PC-9 (cell line): ENCODE measurements at regions not wholly inside any gene's neighbourhood (a gene's known extent, or its start where the extent isn't known, plus 50 kb on each side); places are given as distances from the start of the nearest gene placed in this dataset.
A peak's percentile ranks its signal among the peaks of the same experiment; 100 is the strongest.

Experiments used
- BruUV-seq: library from RNA; stranded (reverse); fragments of 400-500 nt; replicated peaks from 2 replicates; lab custom pipeline; 2021; lab: Mats Ljungman, UMichigan
- CTCF ChIA-PET: fragments of 300-600 bp; sonication (Branson Sonifier 250); formaldehyde crosslinking; loops from one replicate; lab custom pipeline; 2022; ENCODE audit warnings: antibody characterized with exemption; lab: Charles Lee
- POLR2A ChIA-PET: fragments of 300-600 bp; sonication (Branson Sonifier 250); formaldehyde crosslinking; loops from one replicate; lab custom pipeline; 2022; ENCODE audit warnings: antibody characterized with exemption; ENCODE audit not compliant: unreplicated experiment; lab: Charles Lee
- DNase-seq, 2 experiments: peaks; one replicate each; pipeline versions ENCODE4 v3.0.0 to v3.0.0-alpha.2; 2015 to 2022; ENCODE audit warnings: mixed read lengths in 1 of 2
- H2AFZ ChIP-seq: fragments of 200-600 bp; sonication (generic); 2 replicates; pipeline ENCODE4 v1.8.1; 2017; ENCODE audit warnings: antibody characterized with exemption
- H3F3A ChIP-seq: fragments of 200-600 bp; sonication (generic); 2 replicates; pipeline ENCODE4 v1.8.1; 2017; ENCODE audit warnings: antibody characterized with exemption, mild to moderate bottlenecking, low read depth; ENCODE audit not compliant: insufficient read depth
- H3K27ac ChIP-seq: fragments of 200-600 bp; sonication (generic); 2 replicates; pipeline ENCODE4 v1.6.1; 2016; ENCODE audit warnings: mixed run types
- H3K27me3 ChIP-seq: fragments of 200-600 bp; sonication (generic); 2 replicates; pipeline ENCODE4 v1.6.1; 2016; ENCODE audit warnings: low read depth, mixed run types; ENCODE audit not compliant: insufficient read depth
- H3K36me3 ChIP-seq: fragments of 200-600 bp; sonication (generic); 2 replicates; pipeline ENCODE4 v1.6.1; 2016; ENCODE audit warnings: low read depth, mixed run types
- H3K4me1 ChIP-seq: fragments of 200-600 bp; sonication (generic); replicated peaks from 2 replicates; pipeline ENCODE4 v1.6.1; 2016; ENCODE audit warnings: mixed run types; ENCODE audit not compliant: insufficient read depth
- H3K4me2 ChIP-seq: fragments of 200-600 bp; sonication (generic); 2 replicates; pipeline ENCODE4 v1.6.1; 2017; ENCODE audit warnings: mixed run types
- H3K4me3 ChIP-seq: fragments of 200-600 bp; sonication (generic); 2 replicates; pipeline ENCODE4 v1.6.1; 2016; ENCODE audit warnings: mixed run types
- H3K79me2 ChIP-seq: fragments of 200-600 bp; sonication (generic); 2 replicates; pipeline ENCODE4 v1.6.1; 2017; ENCODE audit warnings: low read depth, mixed run types
- H3K9me2 ChIP-seq: fragments of 200-600 bp; sonication (generic); 2 replicates; pipeline ENCODE4 v1.8.1; 2017; ENCODE audit warnings: mild to moderate bottlenecking; ENCODE audit not compliant: insufficient read depth
- H3K9me3 ChIP-seq: fragments of 200-600 bp; sonication (generic); 2 replicates; pipeline ENCODE4 v1.8.1; 2016; ENCODE audit warnings: low read depth; ENCODE audit not compliant: insufficient read depth
- H4K20me1 ChIP-seq: fragments of 200-600 bp; sonication (generic); 2 replicates; pipeline ENCODE4 v1.8.1; 2017; ENCODE audit not compliant: insufficient read depth
- CTCF ChIP-seq: fragments of 200-600 bp; sonication (generic); conservative IDR thresholded peaks from 2 replicates; pipeline ENCODE4 v1.6.1; 2017; ENCODE audit warnings: mixed run types, antibody characterized with exemption, mild to moderate bottlenecking, moderate library complexity
- EZH2 ChIP-seq: fragments of 200-600 bp; sonication (generic); IDR thresholded peaks from 2 replicates; pipeline ENCODE4 v1.8.0; 2017; ENCODE audit warnings: antibody characterized with exemption, low read depth
- intact Hi-C: fragments of 100-400 bp; cut with micrococcal nuclease; formaldehyde crosslinking; loops from one replicate; pipeline ENCODE4 v1.10.0; 2022; ENCODE audit not compliant: unreplicated experiment

GRCh38 chrX:108947205-108947604 is 210.8 kb upstream of the IRS4 start:
- intact Hi-C loops = no loop called here
- no peaks in the 10 kb centered on the region for H3K9me3 ChIP-seq
- no peaks in the 10 kb centered on the region for H3K79me2 ChIP-seq
- H3K4me1 ChIP-seq = no peaks in the 10 kb centered on the region
- no peaks in the 10 kb centered on the region for H4K20me1 ChIP-seq
- no peaks in the 10 kb centered on the region for H3K36me3 ChIP-seq
- H3K27me3 ChIP-seq = no peaks in the 10 kb centered on the region
- no peaks in the 10 kb centered on the region for H3K9me2 ChIP-seq
- H3K4me3 ChIP-seq = no peak overlapping the region
- H3F3A ChIP-seq = no peaks in the 10 kb centered on the region
- BruUV-seq = no TSS peak
- ChIA-PET POLR2A (no interaction called here), CTCF (no interaction called here)
- no peak overlapping the region for H3K27ac ChIP-seq
- H2AFZ ChIP-seq = no peak overlapping the region
- H3K4me2 ChIP-seq = no peak overlapping the region
- TF ChIP-seq EZH2 (no peak), CTCF (no peak)
- DNase-seq = no peak

- H3K4me1 ChIP-seq = no peaks in the 10 kb centered on the region
- H3K79me2 ChIP-seq = no peaks in the 10 kb centered on the region
- no peak for TF ChIP-seq EZH2
- TF ChIP-seq CTCF = no peak
- H3K27ac ChIP-seq = no peak overlapping the region
- H3K36me3 ChIP-seq = no peaks in the 10 kb centered on the region
- no peak for DNase-seq
- no peaks in the 10 kb centered on the region for H4K20me1 ChIP-seq
- H2AFZ ChIP-seq = no peak overlapping the region
- H3K4me2 ChIP-seq = no peak overlapping the region
- no TSS peak for BruUV-seq
- no peak overlapping the region for H3K4me3 ChIP-seq
- intact Hi-C loops = no loop called here
- H3F3A ChIP-seq = no peaks in the 10 kb centered on the region
- ChIA-PET POLR2A (no interaction called here), CTCF (no interaction called here)
- no peaks in the 10 kb centered on the region for H3K27me3 ChIP-seq
- no peaks in the 10 kb centered on the region for H3K9me3 ChIP-seq
- H3K9me2 ChIP-seq = no peaks in the 10 kb centered on the region
Observed at GRCh38 chrX:108946531-108946930, 210.2 kb upstream of the IRS4 start.

- H4K20me1 ChIP-seq = no peaks in the 10 kb centered on the region
- no peak overlapping the region for H3K4me2 ChIP-seq
- no peaks in the 10 kb centered on the region for H3K79me2 ChIP-seq
- H3K9me2 ChIP-seq = no peaks in the 10 kb centered on the region
- TF ChIP-seq CTCF (no peak), EZH2 (no peak)
- H3K4me3 ChIP-seq = no peak overlapping the region
- no peaks in the 10 kb centered on the region for H3K4me1 ChIP-seq
- H3K27me3 ChIP-seq = no peaks in the 10 kb centered on the region
- H2AFZ ChIP-seq = no peak overlapping the region
- intact Hi-C loops = no loop called here
- ChIA-PET CTCF (no interaction called here), POLR2A (no interaction called here)
- H3K27ac ChIP-seq = no peak overlapping the region
- H3F3A ChIP-seq = no peaks in the 10 kb centered on the region
- no peaks in the 10 kb centered on the region for H3K36me3 ChIP-seq
- no peaks in the 10 kb centered on the region for H3K9me3 ChIP-seq
- BruUV-seq = no TSS peak
- peak in 1 of 2 experiments; percentile 60 for DNase-seq
Observed at GRCh38 chrX:108945883-108946523, 209.6 kb upstream of the IRS4 start.
